COLO829 (cell line): ENCODE measurements at regions not wholly inside any gene's neighbourhood (a gene's known extent, or its start where the extent isn't known, plus 50 kb on each side); places are given as distances from the start of the nearest gene placed in this dataset.

ENCODE experiments used
- DNase-seq: peaks from one replicate; pipeline ENCODE4 v3.0.0; 2012; ENCODE audit warnings: low spot score

DNA sequence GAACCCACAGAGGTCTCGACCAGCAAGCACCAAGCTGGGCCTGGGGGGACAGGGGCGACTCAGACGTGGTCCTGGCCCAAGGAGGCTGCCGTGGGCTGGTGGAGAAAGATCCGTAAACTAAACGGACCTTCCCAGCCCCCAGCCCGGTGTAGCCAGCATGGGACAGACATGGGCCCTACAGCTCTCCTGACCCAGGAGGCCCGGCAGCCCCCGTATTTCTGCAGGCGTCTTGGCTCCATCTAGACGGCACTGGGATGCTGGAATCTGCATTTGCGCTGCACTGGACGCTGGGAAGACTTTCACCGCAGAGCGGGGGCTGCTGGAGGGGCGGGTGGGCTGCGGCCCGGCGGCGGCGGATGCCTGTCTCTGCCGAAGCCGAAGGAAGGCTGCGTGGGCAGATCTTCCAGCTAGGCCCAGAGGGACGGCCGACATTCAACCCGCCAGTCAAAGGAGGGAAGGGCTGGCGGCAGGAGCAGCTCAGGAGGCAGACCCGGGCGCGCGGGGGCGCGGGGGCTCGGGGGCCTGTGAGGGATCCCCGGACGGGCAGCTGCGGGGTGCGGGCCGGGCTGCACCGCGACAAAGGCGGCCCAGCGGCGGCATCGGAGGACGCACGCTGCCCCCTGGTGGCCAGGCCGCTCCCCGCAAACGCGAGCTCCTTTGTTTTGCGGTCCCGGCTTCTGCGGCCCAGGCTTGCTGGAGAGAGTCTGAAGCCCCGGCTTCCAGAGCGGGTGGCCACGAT lies 266.2 kb downstream of the NSG2 start:
- DNase-seq, result no peak

DNA sequence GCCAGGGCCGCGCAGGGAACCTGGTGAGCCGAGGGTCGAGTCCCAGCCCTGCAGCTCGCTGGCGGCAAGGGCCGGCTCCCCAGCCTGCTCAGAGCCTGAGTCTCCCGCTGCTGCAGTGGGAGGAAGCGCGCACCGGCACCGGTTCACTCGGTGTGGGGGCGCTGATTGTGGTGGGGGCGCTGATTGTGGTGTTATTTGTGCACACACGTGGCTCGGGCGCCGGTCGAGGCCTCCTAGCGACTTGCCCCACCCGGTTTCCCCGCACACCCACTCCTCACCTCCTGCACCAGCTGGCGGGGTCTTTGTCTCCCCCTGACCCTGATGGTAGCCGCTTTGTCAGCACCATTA lies 266.7 kb downstream of the NSG2 start:
- DNase-seq, result no peak

DNA sequence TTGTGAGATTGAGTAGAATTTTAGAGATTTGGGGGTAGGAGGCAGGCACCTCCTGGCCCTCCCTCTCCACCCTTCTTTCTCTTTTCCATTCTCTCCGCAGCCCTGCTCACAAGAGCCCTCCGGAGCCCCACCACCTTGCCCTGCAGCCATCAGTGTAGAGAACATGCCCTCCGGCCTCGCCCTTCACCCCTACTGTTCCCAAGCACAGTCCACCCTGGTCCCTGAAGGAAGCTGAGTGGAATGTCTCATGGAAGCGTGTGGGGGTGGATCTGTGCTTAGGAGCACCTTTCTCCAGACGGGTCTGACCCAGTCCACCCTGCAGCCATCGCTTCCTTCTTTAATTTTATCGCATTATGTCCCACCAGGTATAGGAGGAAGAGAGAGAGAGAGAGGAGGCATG lies 267.1 kb downstream of the NSG2 start:
- DNase-seq, result no peak

DNA sequence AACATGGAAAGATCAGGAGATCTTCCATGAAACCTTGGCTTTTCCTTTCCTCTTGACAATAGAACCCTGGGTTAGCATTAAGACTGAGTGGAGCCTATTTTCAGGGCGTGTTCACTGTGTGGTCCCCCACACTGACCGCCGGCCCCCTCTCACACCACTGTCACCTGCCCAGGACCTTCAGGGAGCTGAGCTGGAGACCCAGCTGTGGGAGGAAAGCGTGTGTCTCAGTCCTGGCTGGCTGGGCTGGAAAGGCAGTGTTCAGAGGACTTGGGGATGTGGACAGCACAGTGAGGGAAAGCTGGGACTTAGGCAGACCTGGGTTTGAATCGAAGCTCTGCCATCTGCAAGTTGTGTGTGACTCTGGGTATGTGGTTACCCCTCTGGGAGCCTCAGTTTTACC lies 268.1 kb downstream of the NSG2 start:
- no peak for DNase-seq

DNA sequence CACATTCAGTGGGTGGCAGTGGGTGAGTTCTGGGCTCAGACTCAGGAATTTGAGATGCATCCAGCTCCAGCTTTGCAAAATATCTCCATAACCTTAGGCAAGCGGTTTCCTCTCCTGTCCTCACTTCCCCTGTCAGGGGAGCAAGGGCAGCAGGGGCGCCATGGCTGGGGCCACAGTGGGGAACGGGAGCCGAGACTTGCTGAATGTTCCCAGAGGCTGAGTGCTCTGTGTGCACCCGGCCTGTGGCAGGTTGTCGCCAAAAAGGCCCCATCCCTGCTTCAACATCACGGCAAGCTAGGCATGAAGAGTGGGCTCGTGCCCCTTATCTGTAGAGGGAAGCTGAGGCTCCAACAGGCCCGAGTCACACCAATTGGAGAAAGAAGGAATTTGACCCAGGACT lies 268.8 kb downstream of the NSG2 start:
- no peak for DNase-seq

DNA sequence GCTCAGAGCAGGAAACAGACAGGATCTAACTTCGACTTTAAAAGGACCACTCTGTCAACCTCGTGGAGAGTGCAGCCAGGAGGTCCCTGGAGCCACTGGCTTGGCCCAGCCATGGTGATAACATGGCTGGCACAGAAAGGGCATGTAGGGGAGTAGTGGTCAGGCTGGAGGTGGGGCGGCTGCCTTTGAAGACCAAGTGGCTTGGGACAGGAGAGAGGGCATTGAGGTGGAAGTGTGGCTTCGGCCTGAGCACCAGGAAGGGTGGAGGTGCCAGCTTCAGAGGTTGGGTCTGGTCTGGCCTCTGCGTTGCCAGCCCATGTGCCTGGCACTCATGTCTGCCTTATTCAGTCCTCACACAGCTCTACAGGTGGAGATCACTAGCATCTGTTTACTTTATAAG lies 270.0 kb downstream of the NSG2 start:
- DNase-seq, result no peak

DNA sequence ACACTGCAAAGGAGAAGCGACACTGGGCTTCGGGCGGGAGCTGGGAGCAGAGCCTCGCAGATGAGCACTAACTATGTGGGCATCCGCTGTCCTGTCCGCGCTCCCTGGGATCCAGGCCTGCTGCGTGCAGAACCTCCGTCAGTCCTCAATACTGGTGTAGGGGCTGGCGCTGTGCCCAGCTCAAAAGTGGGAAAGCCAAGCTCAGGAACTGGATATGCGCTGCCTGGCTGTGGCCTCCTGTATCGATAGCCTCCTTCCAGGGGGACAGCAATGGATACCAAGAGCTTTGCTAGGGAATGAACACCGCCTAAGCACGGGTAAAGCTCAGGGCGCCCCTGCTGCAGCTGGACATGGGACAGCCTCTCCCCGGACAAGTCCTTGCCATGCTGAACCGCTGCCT lies 270.4 kb downstream of the NSG2 start:
- no peak for DNase-seq

DNA sequence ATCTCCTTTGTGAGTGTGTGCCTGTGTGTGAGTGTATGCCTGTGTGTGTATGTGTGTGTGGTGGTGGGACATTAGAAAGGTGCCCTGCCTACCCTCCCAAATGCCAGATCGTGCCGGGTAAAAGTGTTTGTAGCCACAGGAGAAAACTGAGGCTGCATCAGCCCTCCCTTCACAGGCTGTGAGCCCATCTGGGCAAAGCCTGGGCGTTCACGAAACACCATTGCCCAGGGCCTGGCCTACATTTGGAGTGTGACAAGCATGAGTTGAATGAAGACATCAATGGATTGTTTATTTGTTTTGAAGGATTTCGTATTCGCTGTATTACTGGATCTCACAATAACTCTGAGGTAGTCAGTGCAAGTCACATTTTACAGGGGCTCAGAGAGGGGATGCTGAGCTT lies 270.8 kb downstream of the NSG2 start:
- no peak for DNase-seq

DNA sequence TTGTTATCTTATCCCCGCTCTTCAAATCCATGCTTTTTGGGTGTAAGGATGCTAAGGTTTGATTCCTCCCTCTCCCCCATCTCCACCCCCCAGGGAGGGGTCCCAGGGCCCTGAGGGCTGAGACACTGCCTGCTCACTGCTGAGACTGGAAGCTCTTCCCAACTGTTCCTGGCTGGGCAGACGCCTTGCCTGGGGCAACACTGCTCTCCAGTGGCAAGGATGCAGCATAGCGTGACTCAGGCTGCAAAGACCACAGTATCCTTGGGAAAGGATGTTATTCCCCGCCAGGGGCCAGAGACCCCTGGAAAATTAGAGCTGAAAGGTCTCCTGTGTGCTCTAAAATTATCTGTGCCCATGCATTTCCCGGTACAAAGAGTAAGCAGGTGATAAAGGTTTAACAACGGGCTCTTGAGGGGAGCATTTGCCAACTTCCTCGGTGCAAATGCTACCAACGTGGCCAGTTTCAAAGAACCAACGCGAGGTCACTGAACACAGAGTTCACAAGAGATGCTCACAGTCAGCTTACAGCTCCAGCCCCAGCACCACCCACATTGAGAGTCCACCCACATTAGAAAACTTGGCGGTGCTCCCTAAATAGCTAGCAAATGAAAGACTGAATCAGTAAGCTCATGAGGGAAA lies 271.9 kb downstream of the NSG2 start:
- peak; percentile 45 for DNase-seq

DNA sequence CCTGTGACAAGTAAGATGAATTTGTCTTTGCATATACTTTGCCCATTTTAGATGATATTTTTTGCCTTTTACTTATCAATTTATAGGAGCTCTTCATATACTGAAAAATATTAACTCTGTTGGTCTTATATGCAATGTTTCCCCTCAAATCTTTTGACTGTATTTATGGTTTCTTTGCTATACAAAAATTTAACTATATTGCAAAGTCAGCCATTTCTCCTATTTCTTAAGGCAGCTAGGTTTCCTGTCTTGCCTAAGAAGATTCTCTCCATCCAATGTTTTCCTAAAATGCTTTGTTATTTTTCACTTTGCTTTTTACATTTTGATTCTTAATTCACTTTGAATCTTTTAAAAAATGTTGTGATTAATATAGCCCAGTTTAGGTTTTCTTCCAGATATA lies 273.1 kb downstream of the NSG2 start:
- DNase-seq, result no peak

DNA sequence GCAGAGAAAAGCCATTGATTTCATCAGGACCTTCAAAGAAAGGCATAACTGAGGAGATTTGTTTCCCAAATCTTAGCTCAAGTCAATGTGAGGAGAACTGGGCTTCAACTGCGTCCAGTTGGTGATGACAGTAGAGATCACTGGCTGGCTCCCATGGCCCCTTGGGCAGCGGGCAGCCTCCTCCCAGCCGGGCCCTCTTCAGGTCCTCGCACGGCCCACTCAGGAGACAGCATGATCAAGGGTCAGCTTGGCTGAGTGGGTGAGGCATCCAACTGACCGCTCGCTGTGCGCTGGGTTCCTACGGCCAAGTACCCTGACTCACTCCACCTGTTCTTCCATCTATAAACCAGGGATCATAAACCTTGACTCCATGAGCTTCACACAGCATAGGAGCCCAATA lies 274.0 kb downstream of the NSG2 start:
- DNase-seq, result no peak

DNA sequence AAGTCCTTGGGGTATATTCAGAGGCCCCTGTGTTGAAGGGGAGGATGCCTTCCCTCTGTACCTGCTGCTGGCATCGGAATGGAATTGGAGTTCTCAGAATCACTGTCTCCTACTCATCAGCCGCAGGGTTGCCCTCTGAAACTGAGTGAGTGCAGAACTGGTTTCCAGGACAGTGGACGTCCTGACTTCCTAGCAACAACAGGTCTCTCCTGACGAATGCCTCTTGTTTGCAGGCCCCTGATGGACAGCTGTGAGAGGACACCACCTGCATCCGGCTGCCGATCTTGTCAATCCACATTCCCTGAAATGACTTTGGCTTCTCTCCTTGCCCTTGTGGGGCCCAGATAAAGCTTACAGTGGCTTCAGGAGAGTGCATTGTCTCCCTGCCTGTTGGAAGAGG lies 274.5 kb downstream of the NSG2 start:
- DNase-seq, result no peak

DNA sequence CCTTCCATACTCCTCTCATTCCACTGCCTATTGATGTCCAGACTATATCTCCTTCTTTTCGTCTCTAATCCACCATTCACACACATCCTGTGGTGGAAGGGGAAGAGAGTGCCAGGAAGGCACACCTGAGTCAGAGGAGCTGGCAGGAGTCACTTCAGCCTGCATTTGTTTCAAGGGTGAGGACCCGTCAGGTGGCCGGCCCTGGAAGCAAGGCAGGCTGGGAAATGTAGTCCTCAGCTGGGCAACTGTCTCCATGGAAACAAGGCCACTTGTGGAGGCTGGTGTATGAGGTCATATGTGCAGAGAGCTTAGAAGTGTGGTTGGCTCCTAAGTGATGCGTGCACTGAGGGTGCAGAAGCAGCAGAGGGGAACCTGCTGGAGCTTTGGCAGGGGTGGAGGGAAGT lies 278.4 kb downstream of the NSG2 start:
- DNase-seq, result peak; percentile 51

DNA sequence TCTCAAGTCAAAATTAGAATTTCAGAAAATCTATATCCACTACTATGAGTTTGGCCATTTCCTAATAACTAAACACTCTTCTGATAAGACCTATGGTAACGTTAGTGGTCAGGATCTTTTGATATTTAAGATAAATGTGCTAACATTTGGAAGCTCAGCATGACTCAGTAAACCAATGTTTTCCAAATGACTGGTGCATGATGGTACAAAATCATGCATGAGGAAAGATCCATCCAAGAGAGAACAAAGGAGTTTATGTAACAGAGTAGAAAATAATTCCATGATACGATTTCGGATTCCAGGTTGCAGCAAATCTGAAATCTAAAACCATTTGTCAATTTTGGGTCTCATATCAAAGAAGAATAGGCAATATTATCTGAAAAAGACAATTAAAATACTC lies 279.2 kb downstream of the NSG2 start:
- peak; percentile 40 for DNase-seq

DNA sequence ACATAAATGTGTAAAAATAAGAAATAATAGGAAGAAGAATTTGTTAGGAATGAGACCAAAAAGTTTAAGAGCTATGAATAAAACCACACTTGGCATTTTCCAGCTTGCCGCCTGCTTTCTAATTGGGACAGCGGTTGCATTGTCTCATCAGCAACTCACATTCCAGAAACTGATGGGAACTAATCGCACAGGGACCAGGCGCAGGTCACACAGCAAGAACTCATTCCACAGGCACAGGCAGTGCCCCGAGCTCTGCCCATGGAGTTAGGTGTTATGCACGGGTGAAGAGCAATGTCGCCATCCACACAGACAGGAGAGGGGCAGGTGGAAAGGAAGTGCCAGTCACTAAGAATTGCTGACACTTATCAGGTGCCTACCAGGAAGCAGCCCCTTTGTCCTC lies 279.9 kb downstream of the NSG2 start:
- peak; percentile 23 for DNase-seq

DNA sequence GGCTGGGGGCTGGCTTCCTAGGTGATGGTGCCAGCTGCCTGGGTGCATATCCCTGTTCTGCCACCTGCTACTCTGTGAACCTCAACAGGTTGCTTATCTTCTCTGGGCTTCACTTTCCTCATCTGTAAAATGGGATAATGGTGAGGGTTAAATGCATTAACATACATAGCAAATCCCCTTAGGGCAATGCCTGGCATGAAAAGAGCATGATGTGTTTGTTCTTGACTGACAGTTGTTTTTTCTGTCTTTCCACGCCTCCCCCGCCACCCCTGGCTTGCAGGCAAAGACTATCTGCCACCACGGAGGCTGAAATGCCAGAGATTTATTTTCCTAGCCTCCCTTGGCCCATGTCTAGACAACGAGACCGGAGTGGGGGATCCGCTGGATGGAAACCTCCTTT lies 280.5 kb downstream of the NSG2 start:
- DNase-seq, result no peak

DNA sequence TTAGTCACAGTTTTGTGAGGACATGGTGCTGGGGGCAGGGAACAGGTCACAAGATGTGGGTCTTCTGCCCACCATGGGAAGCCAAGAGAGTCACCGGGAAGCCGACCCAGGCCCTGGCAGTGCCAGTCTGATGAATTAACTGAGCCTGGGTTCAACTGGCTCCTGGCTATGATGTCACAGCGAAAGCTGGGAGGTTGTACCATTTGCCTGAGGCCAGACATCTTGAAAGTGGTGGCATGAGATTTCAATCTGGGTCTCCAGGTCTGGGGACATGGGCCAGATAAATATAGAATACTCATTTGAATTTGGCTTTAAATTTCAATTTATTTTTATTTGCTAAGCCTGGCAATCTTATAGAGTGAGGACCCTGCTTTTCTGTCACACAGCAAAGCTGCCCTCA lies 280.9 kb downstream of the NSG2 start:
- no peak for DNase-seq

DNA sequence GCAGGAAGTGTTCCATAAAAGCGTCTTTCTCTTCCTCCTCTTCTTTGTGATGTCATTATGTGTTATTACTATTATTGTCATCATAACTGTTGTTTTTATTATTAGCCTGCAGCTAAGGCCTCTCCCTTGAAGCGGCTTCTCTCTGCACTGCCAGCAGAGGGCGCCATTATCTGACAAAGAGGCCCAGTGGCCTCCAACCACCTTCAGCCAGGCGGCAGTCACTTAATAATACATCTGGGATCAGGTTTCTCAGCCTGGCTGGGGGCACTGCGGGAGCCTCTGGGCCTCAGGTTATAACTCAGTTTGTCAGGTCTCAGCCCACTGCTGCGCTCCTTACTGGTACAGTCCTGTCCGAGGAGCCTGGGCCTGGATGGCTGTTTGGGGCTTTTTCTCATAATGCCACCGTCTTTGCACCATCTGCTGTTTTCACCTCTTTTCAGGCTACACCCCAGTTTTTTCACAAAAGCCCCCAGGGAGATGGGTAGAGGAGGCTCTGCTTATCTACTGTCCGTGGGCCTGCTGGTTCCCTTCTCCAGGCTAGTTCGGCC lies 281.9 kb downstream of the NSG2 start:
- peak; percentile 77 for DNase-seq

DNA sequence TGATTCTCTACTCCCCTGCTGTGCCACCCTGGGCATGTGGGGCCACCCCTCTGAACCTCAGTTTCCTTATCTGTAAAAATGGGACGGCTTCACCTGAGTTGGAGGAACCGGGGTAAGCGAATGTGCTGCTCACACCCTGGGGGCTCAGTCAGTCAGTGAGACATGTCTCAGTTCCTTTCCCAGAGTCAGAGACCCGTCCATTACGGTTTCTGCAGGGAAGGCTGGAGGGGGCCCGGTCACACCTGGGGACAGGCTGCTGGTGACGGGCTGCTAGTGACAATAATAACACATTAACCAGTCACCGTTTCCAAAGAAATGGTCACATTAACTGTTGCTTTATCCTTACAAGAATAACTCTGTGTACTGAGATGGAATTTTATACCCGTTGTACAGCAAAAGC lies 282.4 kb downstream of the NSG2 start:
- no peak for DNase-seq

DNA sequence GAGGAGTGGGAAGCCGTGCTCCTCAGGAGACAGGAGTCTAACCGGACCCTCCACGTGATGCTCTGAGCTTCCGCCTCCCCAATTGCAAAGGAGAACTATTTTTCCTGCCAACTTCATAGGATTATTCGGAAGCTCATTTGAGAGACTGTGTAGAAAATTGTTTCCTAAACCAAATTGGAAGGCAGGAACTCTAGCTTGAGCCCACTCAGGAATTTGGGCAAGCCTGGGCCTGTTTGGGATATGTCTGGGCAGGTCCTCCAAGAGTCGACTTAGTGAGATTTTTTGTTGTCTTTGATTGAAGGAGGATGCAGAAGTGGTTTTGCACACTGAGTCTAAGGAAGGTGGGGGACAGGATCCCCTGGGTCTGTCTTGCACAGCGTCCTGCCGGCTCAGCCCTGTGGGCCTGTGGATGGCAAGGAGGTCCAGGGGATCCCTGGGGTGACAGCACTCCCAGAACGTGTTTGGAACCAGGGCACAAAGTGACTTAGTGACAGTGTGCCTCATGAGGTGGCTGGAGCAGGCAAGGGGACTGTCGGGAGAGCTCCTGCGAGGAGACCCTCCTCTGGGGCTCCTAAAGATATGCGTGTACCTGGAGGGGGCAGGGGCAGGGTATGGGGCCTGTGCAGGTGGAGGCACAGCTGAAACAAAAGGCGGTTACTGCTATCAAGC lies 283.3 kb downstream of the NSG2 start:
- DNase-seq, result no peak

DNA sequence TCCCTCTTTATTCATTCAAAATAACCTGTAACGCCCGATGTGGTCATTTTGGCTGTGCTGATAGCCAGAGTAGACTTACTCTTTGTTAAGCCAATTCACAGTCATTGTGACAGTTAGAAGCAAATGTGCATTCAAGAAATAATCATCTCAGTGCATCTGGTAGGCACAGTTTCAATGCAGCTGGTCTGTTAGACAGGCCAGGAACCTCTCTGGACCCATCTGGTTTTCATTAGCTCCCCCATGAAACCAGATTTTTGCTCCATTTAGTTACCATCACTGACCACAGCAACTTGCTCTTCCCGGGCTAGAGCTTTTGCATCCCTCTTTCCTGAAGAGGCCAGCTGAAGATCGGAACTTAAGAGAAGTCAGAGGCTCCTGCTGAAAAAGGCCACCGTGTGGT lies 284.2 kb downstream of the NSG2 start:
- DNase-seq, result no peak

DNA sequence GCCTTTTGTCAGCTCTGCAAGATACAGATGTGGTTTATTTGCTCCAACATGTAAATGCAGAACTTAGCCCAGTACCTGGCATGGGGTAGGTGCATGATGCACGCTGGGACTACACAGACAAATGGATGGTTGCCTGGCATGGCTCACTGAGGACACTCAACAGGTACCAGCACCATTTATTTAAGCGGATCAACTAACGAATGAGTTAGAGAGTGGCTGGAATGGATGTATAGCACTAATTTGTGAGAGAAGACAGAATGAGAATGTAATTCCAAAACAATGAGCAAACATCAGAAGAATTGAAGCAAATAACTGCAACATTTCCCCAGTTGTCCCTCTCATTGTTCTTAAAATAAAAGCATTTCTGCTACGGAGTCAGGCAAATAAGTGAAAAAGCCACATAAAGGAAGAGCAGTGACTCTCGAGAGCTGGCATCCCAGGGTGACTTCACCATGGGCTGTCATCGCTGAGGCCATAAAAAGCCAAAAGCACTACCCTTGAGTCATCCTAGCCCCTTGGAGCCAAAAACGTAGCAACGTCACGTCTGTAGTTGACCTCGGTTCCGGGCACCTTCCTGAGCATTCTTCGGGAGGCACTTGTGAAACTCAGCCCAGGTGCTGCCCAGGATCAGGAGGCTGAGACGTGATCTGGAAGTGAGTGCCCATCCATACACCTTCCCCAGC lies 290.3 kb downstream of the NSG2 start:
- no peak for DNase-seq

DNA sequence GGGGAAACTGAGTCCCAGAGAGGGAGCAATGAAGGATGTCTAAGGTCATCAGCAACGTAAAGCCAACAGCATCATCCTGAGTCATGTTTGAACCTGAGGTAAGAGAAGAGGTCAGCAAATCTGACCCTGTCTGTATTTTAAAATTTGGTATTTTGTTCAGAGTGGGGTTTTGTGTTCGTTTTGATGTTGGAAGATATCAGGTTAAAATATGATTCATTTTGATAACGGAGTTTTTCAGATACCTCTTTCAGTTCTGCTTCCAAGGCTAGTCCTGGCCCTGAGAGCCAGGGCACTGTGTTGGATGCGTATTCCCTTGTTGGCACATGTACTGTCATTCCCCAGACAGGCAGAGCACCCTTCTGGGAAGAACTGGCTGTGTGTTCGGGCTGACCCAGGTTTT lies 291.0 kb downstream of the NSG2 start:
- no peak for DNase-seq
